SH-SY5Y (cell line): ENCODE measurements at regions not wholly inside any gene's neighbourhood (a gene's known extent, or its start where the extent isn't known, plus 50 kb on each side); places are given as distances from the start of the nearest gene placed in this dataset.

Experiments used
- GATA2 ChIP-seq: IDR thresholded peaks from 2 replicates; pipeline ENCODE4 v1.6.1; 2011; ENCODE audit warnings: mild to moderate bottlenecking, low read depth, low read length
- GATA3 ChIP-seq: IDR thresholded peaks from 2 replicates; pipeline ENCODE4 v1.6.1; 2011; ENCODE audit warnings: low read depth, mild to moderate bottlenecking, low read length, moderate library complexity

- no peak for TF ChIP-seq GATA3
- TF ChIP-seq GATA2: no peak
Measured at GRCh38 chr9:13446938-13447842, 167.7 kb upstream of the MPDZ start.
